Kidney epithelial cell (primary cell): ENCODE measurements at regions not wholly inside any gene's neighbourhood (a gene's known extent, or its start where the extent isn't known, plus 50 kb on each side); places are given as distances from the start of the nearest gene placed in this dataset.

Source experiments
- DNase-seq: peaks from one replicate; pipeline ENCODE4 v3.0.0-alpha.2; 2010; ENCODE audit warnings: low read depth
- H3K27me3 ChIP-seq: 2 replicates; pipeline ENCODE4 v1.6.0; 2011; ENCODE audit warnings: low read length; ENCODE audit not compliant: control insufficient read depth, insufficient read depth
- H3K36me3 ChIP-seq: 2 replicates; pipeline ENCODE4 v1.5.1; 2011; ENCODE audit warnings: low read length; ENCODE audit not compliant: control insufficient read depth, insufficient read depth
- H3K4me3 ChIP-seq: 2 replicates; pipeline ENCODE4 v1.5.1; 2011; ENCODE audit warnings: low read depth, mild to moderate bottlenecking, control low read depth, low read length
- CTCF ChIP-seq: IDR thresholded peaks from 2 replicates; pipeline ENCODE4 v1.5.1; 2011; ENCODE audit warnings: mild to moderate bottlenecking, moderate library complexity, low read length, control low read depth, inconsistent platforms; ENCODE audit not compliant: insufficient read depth, poor library complexity, severe bottlenecking

DNA sequence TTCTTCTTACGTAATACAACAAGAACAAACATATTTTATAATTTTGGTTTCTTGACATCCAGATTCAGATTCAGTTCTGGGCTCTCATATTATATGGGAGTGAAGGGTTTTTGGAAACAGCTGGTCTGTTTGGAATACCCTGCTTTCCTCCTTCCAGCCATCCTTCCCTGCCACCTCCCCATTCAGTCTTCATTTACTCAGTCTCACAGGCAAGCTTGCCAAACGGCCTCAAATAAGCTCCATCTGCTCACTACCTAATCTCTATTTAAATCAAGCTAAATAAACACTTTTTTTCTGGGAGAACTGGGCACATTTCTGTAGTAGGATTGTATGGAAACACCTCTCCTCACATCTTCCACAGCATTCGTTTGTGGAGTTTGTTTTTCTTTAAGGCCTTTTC, 147.5 kb downstream of the RND3 start:
- H3K4me3 ChIP-seq = no peak overlapping the region
- no peak for DNase-seq
- H3K27me3 ChIP-seq = no peaks in the 10 kb centered on the region
- H3K36me3 ChIP-seq = no peaks in the 10 kb centered on the region
- no peak for TF ChIP-seq CTCF

DNA sequence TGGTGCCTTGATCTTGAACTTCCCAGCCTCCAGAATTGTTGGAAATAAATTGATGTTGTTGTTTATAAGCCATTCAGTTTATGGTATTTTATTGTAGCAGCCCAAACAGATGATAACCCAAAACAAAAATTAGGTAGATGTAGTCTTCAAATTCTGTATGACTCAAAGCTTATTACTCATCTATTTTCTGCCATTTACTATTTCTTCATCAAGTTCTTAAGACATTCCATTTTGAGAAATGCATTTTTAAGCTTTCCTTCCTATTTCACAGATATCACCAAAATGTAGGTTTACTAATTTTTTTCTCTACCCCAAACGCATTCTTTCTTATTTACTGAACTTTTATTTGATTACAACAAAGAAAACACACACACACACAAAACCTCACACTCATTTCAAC, 148.2 kb downstream of the RND3 start:
- no peak for TF ChIP-seq CTCF
- H3K4me3 ChIP-seq = no peak overlapping the region
- H3K27me3 ChIP-seq = no peaks in the 10 kb centered on the region
- no peak for DNase-seq
- H3K36me3 ChIP-seq = no peaks in the 10 kb centered on the region

DNA sequence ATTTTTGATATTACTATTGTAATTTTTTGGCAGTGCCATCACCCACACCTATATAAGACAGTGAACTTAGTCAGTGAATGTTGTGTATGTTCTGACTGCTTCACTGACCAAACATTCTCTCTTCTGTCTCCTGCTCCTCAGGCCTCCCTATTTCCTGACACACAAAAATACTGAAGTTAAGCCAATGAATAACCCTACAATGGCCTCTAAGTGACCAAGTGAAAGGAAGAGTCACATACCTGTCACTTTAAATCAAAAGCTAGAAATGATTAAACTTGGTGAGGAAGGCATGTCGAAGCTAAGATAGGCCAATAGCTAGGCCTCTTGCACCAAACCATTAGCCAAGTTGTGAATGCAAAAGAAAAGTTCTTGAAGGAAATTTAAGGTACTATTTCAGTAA, 151.9 kb downstream of the RND3 start:
- Histone ChIP-seq H3K36me3 (no peaks in the 10 kb centered on the region), H3K4me3 (no peak overlapping the region), H3K27me3 (no peaks in the 10 kb centered on the region)
- no peak for TF ChIP-seq CTCF
- no peak for DNase-seq

GRCh38 chr2:150332383-150332782, 155.1 kb downstream of the RND3 start:
- DNase-seq = no peak

DNA sequence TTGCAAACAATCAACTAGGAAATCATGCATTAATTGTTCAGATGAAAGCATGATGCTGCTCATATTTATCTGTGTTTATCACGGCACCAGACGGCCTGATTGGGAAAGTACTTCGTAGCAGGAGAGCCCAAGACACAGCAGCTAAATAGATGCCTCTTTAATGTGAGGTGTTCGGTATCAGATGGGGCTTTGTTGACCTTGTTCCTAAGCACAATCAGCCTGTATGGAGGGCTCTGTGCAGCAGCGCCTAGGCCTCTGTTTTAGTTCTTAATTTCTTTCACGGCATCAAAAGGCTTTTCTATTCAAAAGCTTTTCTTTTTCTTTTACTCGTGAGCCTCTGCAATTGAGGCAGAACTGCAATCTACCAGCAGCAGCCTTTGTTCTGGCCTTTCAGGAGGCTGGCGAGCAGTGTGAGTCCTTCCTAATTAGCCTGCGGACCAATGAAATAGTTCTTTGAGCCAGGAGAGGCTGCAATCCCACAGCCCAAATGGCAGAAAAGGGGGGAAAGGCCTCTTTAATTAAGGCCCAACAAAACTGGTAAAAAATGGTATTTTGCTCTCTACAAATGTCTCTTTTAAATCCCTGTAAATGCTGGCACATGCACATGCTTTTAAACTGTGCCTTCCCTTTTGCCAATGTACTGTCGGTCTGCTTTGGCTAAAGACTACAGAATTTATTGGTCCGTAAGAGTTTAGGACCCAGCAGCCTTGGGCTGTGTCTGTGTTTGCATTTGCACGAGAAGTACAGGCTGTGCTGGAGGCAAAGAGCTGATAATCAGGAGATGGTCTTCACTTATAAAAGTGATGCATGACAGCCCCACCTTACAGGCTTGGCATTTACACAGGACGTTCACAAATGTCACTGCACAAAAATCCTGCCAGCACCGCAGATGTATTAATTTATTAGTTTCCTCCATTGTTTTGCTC, 159.6 kb downstream of the RND3 start:
- no peak for TF ChIP-seq CTCF
- DNase-seq = no peak

More at GRCh38 chr2:150332383-150332782, 155.1 kb downstream of the RND3 start:
- TF ChIP-seq CTCF = no peak
- H3K27me3 ChIP-seq = no peaks in the 10 kb centered on the region
- H3K4me3 ChIP-seq = no peak overlapping the region
- H3K36me3 ChIP-seq = no peaks in the 10 kb centered on the region

More for the DNA sequence above, 159.6 kb downstream of the RND3 start:
- H3K4me3 ChIP-seq = no peak overlapping the region
- no peaks in the 10 kb centered on the region for H3K36me3 ChIP-seq
- no peaks in the 10 kb centered on the region for H3K27me3 ChIP-seq
